B cell (primary cell): ENCODE measurements at regions not wholly inside any gene's neighbourhood (a gene's known extent, or its start where the extent isn't known, plus 50 kb on each side); places are given as distances from the start of the nearest gene placed in this dataset.
A peak's percentile ranks its signal among the peaks of the same experiment; 100 is the strongest.

Experiments
- ATAC-seq: fragments of 200-7000 bp; cut with Tn5 transposase; one replicate; pipeline ENCODE4 v1.10.0; 2021; ENCODE audit warnings: low read depth, mild to moderate bottlenecking, moderate number of reproducible peaks, moderate library complexity
- CTCF ChIA-PET: fragments of 350-600 bp; sonication (Branson Sonifier 250); formaldehyde crosslinking; loops from one replicate; lab custom pipeline; 2021; ENCODE audit warnings: antibody characterized with exemption, inconsistent platforms; lab: Charles Lee
- POLR2A ChIA-PET: fragments of 350-600 bp; sonication (Branson Sonifier 250); formaldehyde crosslinking; loops from one replicate; lab custom pipeline; 2021; ENCODE audit warnings: antibody characterized with exemption; lab: Charles Lee
- DNase-seq: peaks from one replicate; pipeline ENCODE4 v3.0.0; 2013
- H2AFZ ChIP-seq: 2 replicates; pipeline ENCODE4 v1.6.1; 2012; ENCODE audit warnings: mild to moderate bottlenecking, low read depth, low read length; ENCODE audit not compliant: insufficient read depth, poor library complexity, severe bottlenecking
- H3K27ac ChIP-seq, 2 donors: 1 replicate in 1 of 2; 2 replicates in 1 of 2; pipeline ENCODE4 v1.5.1; 2012 to 2013; ENCODE audit warnings: low read length in 2 of 2, mild to moderate bottlenecking in 2 of 2, moderate library complexity in 1 of 2
- H3K27me3 ChIP-seq, 4 experiments: fragments of 200-600 bp in 1 of 4; sonication (generic) in 1 of 4; replicated peaks in 1 of 4; 1 replicate in 2 of 4; 2 replicates in 2 of 4; pipeline versions ENCODE4 v1.6.1 to v1.7.0; 2013 to 2016; ENCODE audit warnings: low read length in 3 of 4, mild to moderate bottlenecking in 2 of 4, mixed read lengths in 1 of 4, moderate library complexity in 1 of 4; ENCODE audit not compliant: insufficient read depth in 4 of 4, control insufficient read depth in 3 of 4; ENCODE audit errors: control extremely low read depth in 1 of 4
- H3K36me3 ChIP-seq, 2 experiments: replicated peaks in 1 of 2; 1 replicate in 1 of 2; 2 replicates in 1 of 2; pipeline versions ENCODE4 v1.6.1 to v1.7.1; 2013; ENCODE audit warnings: low read length in 1 of 2; ENCODE audit not compliant: insufficient read depth in 2 of 2, control insufficient read depth in 1 of 2; ENCODE audit errors: control extremely low read depth in 1 of 2, extremely low read depth in 1 of 2
- H3K4me1 ChIP-seq, 2 donors: fragments of 200-600 bp in 1 of 2; sonication (generic) in 1 of 2; 1 replicate in 1 of 2; 2 replicates in 1 of 2; pipeline versions ENCODE4 v1.5.1 to v1.6.1; 2013 to 2017; ENCODE audit warnings: low read length in 2 of 2; ENCODE audit not compliant: control insufficient read depth in 2 of 2, insufficient read depth in 2 of 2
- H3K4me2 ChIP-seq: replicated peaks from 2 replicates; pipeline ENCODE3; 2012; ENCODE audit warnings: mild to moderate bottlenecking, low read depth, low read length; ENCODE audit not compliant: poor library complexity, severe bottlenecking
- H3K4me3 ChIP-seq, 5 experiments: fragments of 200-600 bp in 1 of 5; sonication (generic) in 1 of 5; 1 replicate in 3 of 5; 2 replicates in 2 of 5; pipeline versions ENCODE4 v1.5.1 to v1.7.0; 2011 to 2016; ENCODE audit warnings: low read length in 4 of 5, mild to moderate bottlenecking in 4 of 5, low read depth in 2 of 5, control low read depth in 1 of 5, moderate library complexity in 1 of 5; ENCODE audit not compliant: insufficient read depth in 1 of 5; ENCODE audit errors: control extremely low read depth in 1 of 5, extremely low read depth in 1 of 5
- H3K79me2 ChIP-seq: fragments of 200-600 bp; sonication (generic); one replicate; pipeline ENCODE4 v1.6.0; 2016; ENCODE audit warnings: low read length; ENCODE audit not compliant: control insufficient read depth, insufficient read depth
- H3K9ac ChIP-seq: fragments of 200-600 bp; sonication (generic); 2 replicates; pipeline ENCODE4 v1.6.1; 2017; ENCODE audit warnings: mild to moderate bottlenecking, low read length, moderate library complexity
- H3K9me3 ChIP-seq, 3 donors: one replicate each; pipeline versions ENCODE4 v1.6.1 to v1.7.1; 2013; ENCODE audit warnings: low read length in 2 of 3; ENCODE audit not compliant: control insufficient read depth in 2 of 3, insufficient read depth in 1 of 3; ENCODE audit errors: control extremely low read depth in 1 of 3
- H4K20me1 ChIP-seq: 2 replicates; pipeline ENCODE4 v1.6.0; 2012; ENCODE audit warnings: mild to moderate bottlenecking, low read length; ENCODE audit not compliant: insufficient read depth, control insufficient read depth, poor library complexity, severe bottlenecking
- H3K27ac Mint-ChIP-seq: one replicate; pipeline ENCODE4 v1.8.0; 2021; ENCODE audit warnings: mixed read lengths
- H3K27me3 Mint-ChIP-seq: one replicate; pipeline ENCODE4 v1.8.0; 2021; ENCODE audit warnings: mixed read lengths
- H3K4me1 Mint-ChIP-seq: one replicate; pipeline ENCODE4 v1.8.0; 2021; ENCODE audit warnings: mixed read lengths
- H3K4me3 Mint-ChIP-seq: one replicate; pipeline ENCODE4 v1.8.0; 2021; ENCODE audit warnings: mixed read lengths
- H3K9me3 Mint-ChIP-seq: one replicate; pipeline ENCODE4 v1.8.0; 2022; ENCODE audit warnings: mixed read lengths; ENCODE audit not compliant: insufficient read depth
- CTCF ChIP-seq: fragments of 200-600 bp; IDR thresholded peaks from one replicate; pipeline ENCODE4 v1.8.0; 2022; ENCODE audit warnings: antibody characterized with exemption, mild to moderate bottlenecking
- EZH2 ChIP-seq: IDR thresholded peaks from 2 replicates; pipeline ENCODE4 v1.6.1; 2012; ENCODE audit warnings: borderline replicate concordance, low read depth, mild to moderate bottlenecking, moderate library complexity, low read length; ENCODE audit not compliant: insufficient read depth, poor library complexity, severe bottlenecking
- WGBS: methylation state at CpG from one replicate; pipeline ENCODE4 v1.1.5; 2013; ENCODE audit warnings: missing lambda C conversion rate; ENCODE audit not compliant: insufficient coverage; 5-methylcytosine and 5-hydroxymethylcytosine counted together
- intact Hi-C: fragments of 100-400 bp; cut with micrococcal nuclease; formaldehyde crosslinking; loops from one replicate; pipeline ENCODE4 v1.10.0; 2022

DNA sequence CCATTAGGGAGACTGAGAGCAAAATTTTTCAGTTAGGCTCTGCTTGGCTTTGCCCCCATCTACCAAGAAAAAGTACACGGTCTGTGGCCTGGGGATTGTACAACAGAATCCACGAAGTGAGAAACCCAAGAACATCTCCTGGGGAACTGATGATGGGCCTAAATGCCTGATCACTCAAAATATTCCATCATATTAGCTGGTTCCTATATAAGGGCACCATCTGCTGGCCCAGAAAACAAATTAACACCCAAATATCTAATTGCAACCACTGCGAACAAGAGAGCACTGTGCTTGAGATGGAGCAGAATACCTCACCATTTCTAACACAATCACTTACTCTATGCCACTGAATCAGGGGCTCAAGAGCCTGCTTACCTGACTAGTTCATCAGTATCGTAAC is 250.8 kb upstream of the RBMY1B start:
- H3K4me3 ChIP-seq: no peak overlapping the region
- H3K79me2 ChIP-seq: no peaks in the 10 kb centered on the region
- DNase-seq (peak; percentile 61), ATAC-seq (peak; percentile 46)
- Mint-ChIP-seq H3K4me1 (peaks cover 28% of the 10 kb centered on the region), H3K27me3 (no peaks in the 10 kb centered on the region), H3K9me3 (no peaks in the 10 kb centered on the region), H3K27ac (peak overlapping the region; percentile 83), H3K4me3 (no peak overlapping the region)
- H2AFZ ChIP-seq: no peak overlapping the region
- ChIA-PET POLR2A (no interaction called here), CTCF (interaction anchor here (0.7 to 2.1 kb wide), 18 partner anchors 11 to 703 kb away, joined by 3 to 10 read pairs (median 4); partner anchors contain the start of gene EIF1AY)
- 100% methylated on average over 1 of the region's 4 CpGs for WGBS
- no peaks in the 10 kb centered on the region for H3K9me3 ChIP-seq
- intact Hi-C loops: loop anchor here (1.0 to 10.0 kb wide), 4 partner anchors 168 to 702 kb away; partner anchors contain the start of gene EIF1AY
- no peak overlapping the region for H3K9ac ChIP-seq
- H4K20me1 ChIP-seq: no peaks in the 10 kb centered on the region
- no peaks in the 10 kb centered on the region for H3K27me3 ChIP-seq
- H3K27ac ChIP-seq: no peak overlapping the region
- peaks cover 0 to 16% of the 10 kb centered on the region in 2 donors for H3K4me1 ChIP-seq
- no peak overlapping the region for H3K4me2 ChIP-seq
- no peaks in the 10 kb centered on the region for H3K36me3 ChIP-seq
- no peak for TF ChIP-seq EZH2
- TF ChIP-seq CTCF: peak; percentile 42

GRCh38 chrY:21261158-21261557 is 250.0 kb upstream of the RBMY1B start:
- no peaks in the 10 kb centered on the region for H3K9me3 Mint-ChIP-seq
- Histone ChIP-seq H3K79me2 (no peaks in the 10 kb centered on the region), H3K27ac (no peak overlapping the region), H3K27me3 (no peaks in the 10 kb centered on the region), H3K9me3 (no peaks in the 10 kb centered on the region), H3K36me3 (no peaks in the 10 kb centered on the region), H3K9ac (no peak overlapping the region), H4K20me1 (no peaks in the 10 kb centered on the region), H3K4me1 (peaks cover 0 to 16% of the 10 kb centered on the region in 2 donors), H3K4me2 (no peak overlapping the region), H2AFZ (no peak overlapping the region), H3K4me3 (no peak overlapping the region)
- H3K27ac Mint-ChIP-seq: peak overlapping the region; percentile 42
- ChIA-PET POLR2A (no interaction called here), CTCF (interaction anchor here (0.7 to 2.1 kb wide), 4 partner anchors 293 to 686 kb away, joined by 3 to 10 read pairs (median 4); partner anchors contain the start of gene EIF1AY)
- peaks cover 26% of the 10 kb centered on the region for H3K4me1 Mint-ChIP-seq
- ATAC-seq: no peak
- intact Hi-C loops: loop anchor here (5.0 to 10.0 kb wide), 3 partner anchors 169 to 684 kb away; partner anchors contain the start of gene EIF1AY
- TF ChIP-seq CTCF (no peak), EZH2 (no peak)
- no peak overlapping the region for H3K4me3 Mint-ChIP-seq
- WGBS: no CpG with 5 or more reads among the region's 4 CpGs
- H3K27me3 Mint-ChIP-seq: no peaks in the 10 kb centered on the region
- DNase-seq: no peak
